HCT116 (cell line): ENCODE measurements at regions not wholly inside any gene's neighbourhood (a gene's known extent, or its start where the extent isn't known, plus 50 kb on each side); places are given as distances from the start of the nearest gene placed in this dataset.

Experiments used
- ATAC-seq: fragments of 200-7000 bp; cut with Tn5 transposase; 2 replicates; pipeline ENCODE4 v1.9.1; 2020; ENCODE audit warnings: mild to moderate bottlenecking, moderate library complexity
- BruUV-seq: library from RNA; stranded (reverse); fragments of 400-500 nt; replicated peaks from 2 replicates; lab custom pipeline; 2021; lab: Mats Ljungman, UMichigan
- CTCF ChIA-PET: fragments of 300-600 bp; sonication (Branson Sonifier 250); formaldehyde crosslinking; loops from one replicate; lab custom pipeline; 2021; ENCODE audit warnings: antibody characterized with exemption; lab: Charles Lee
- POLR2A ChIA-PET: fragments of 300-600, 350-600 bp; sonication (Branson Sonifier 250); formaldehyde crosslinking; loops from one replicate; lab custom pipeline; 2021; ENCODE audit warnings: antibody characterized with exemption; lab: Charles Lee
- RAD21 ChIA-PET, 2 experiments: fragments of 300-600 bp; sonication (Branson Sonifier 250); formaldehyde crosslinking; loops; one replicate each; lab custom pipeline; 2023; ENCODE audit warnings: low total read pairs in 2 of 2; ENCODE audit not compliant: uncharacterized antibody in 2 of 2, unreplicated experiment in 2 of 2, low non-redundant PET in 1 of 2; lab: Charles Lee
- DNase-seq: peaks from one replicate; pipeline ENCODE4 v3.0.0-alpha.2; 2010; ENCODE audit warnings: low read depth, low spot score
- H2AFZ ChIP-seq: fragments of 200-600 bp; shearing (Covaris generic), sonication (generic); 2 replicates; pipeline ENCODE4 v1.6.1; 2017; ENCODE audit warnings: low read depth, mixed run types, mixed read lengths, antibody characterized with exemption, low read length; ENCODE audit not compliant: poor library complexity, severe bottlenecking
- H3K27ac ChIP-seq: 2 replicates; pipeline ENCODE4 v1.5.1; 2012; ENCODE audit warnings: low read depth, low read length
- H3K27me3 ChIP-seq: fragments of 200-600 bp; sonication (generic); 2 replicates; pipeline ENCODE4 v1.6.1; 2016; ENCODE audit warnings: mixed run types, low read length, mixed read lengths; ENCODE audit not compliant: insufficient read depth
- H3K36me3 ChIP-seq, 2 experiments: fragments of 200-500 bp in 1 of 2; fragments of 200-600 bp in 1 of 2; sonication (Bioruptor generic) in 1 of 2; sonication (generic) in 1 of 2; 2 replicates each; pipeline versions ENCODE4 v1.5.1 to v1.6.1; 2014 to 2016; ENCODE audit warnings: low read length in 2 of 2, inconsistent platforms in 1 of 2, mixed read lengths in 1 of 2, mixed run types in 1 of 2; ENCODE audit not compliant: insufficient read depth in 2 of 2, control insufficient read depth in 1 of 2
- H3K4me1 ChIP-seq, 2 experiments: fragments of 200-600 bp in 1 of 2; sonication (generic) in 1 of 2; 2 replicates each; pipeline versions ENCODE4 v1.5.1 to v1.6.1; 2012 to 2017; ENCODE audit warnings: low read length in 2 of 2, inconsistent platforms in 1 of 2, mild to moderate bottlenecking in 1 of 2, mixed read lengths in 1 of 2, mixed run types in 1 of 2, moderate library complexity in 1 of 2; ENCODE audit not compliant: insufficient read depth in 2 of 2, control insufficient read depth in 1 of 2
- H3K4me2 ChIP-seq: fragments of 200-600 bp; sonication (generic); 2 replicates; pipeline ENCODE4 v1.6.1; 2017; ENCODE audit warnings: mixed run types, low read length, mixed read lengths
- H3K4me3 ChIP-seq, 2 experiments: fragments of 200-600 bp in 1 of 2; sonication (generic) in 1 of 2; replicated peaks in 1 of 2; 2 replicates each; pipeline ENCODE4 v1.5.1; 2011 to 2016; ENCODE audit warnings: low read length in 2 of 2, control low read depth in 1 of 2, low read depth in 1 of 2, mild to moderate bottlenecking in 1 of 2, mixed read lengths in 1 of 2, mixed run types in 1 of 2
- H3K79me2 ChIP-seq: fragments of 200-600 bp; sonication (generic); 2 replicates; pipeline ENCODE4 v1.6.1; 2017; ENCODE audit warnings: mild to moderate bottlenecking, mixed run types, low read length, moderate library complexity, mixed read lengths; ENCODE audit not compliant: insufficient read depth
- H3K9ac ChIP-seq: fragments of 200-600 bp; sonication (generic); 2 replicates; pipeline ENCODE4 v1.6.1; 2016; ENCODE audit warnings: low read length, mixed read lengths
- H3K9me2 ChIP-seq: fragments of 200-600 bp; sonication (generic), shearing (Covaris generic); 2 replicates; pipeline ENCODE4 v1.6.1; 2017; ENCODE audit warnings: mixed run types, mild to moderate bottlenecking, moderate library complexity; ENCODE audit not compliant: insufficient read depth
- H3K9me3 ChIP-seq, 2 experiments: fragments of 200-500 bp in 1 of 2; fragments of 200-600 bp in 1 of 2; sonication (Bioruptor generic) in 1 of 2; sonication (generic) in 1 of 2; 2 replicates each; pipeline ENCODE4 v1.6.1; 2014 to 2017; ENCODE audit warnings: low read length in 2 of 2, mixed read lengths in 2 of 2, inconsistent platforms in 1 of 2, low read depth in 1 of 2, mild to moderate bottlenecking in 1 of 2, mixed run types in 1 of 2, moderate library complexity in 1 of 2; ENCODE audit not compliant: control insufficient read depth in 1 of 2, insufficient read depth in 1 of 2
- H4K20me1 ChIP-seq: fragments of 200-600 bp; sonication (generic), shearing (Covaris generic); 2 replicates; pipeline ENCODE4 v1.6.1; 2017; ENCODE audit warnings: mixed run types, mild to moderate bottlenecking, moderate library complexity; ENCODE audit not compliant: insufficient read depth
- EGR1 ChIP-seq: IDR thresholded peaks from 2 replicates; pipeline ENCODE4 v1.6.1; 2012; ENCODE audit warnings: low read depth
- EZH2 ChIP-seq: fragments of 200-600 bp; sonication (generic); IDR thresholded peaks from 2 replicates; pipeline ENCODE4 v1.6.1; 2017; ENCODE audit warnings: antibody characterized with exemption, mixed run types
- RAD21 ChIP-seq: IDR thresholded peaks from 2 replicates; pipeline ENCODE4 v1.6.1; 2012; ENCODE audit warnings: low read depth, mild to moderate bottlenecking
- SRF ChIP-seq: IDR thresholded peaks from 2 replicates; pipeline ENCODE4 v1.6.1; 2012; ENCODE audit warnings: low read depth
- YY1 ChIP-seq: IDR thresholded peaks from 2 replicates; pipeline ENCODE4 v1.6.1; 2011; ENCODE audit warnings: low read length, low read depth, moderate library complexity, mild to moderate bottlenecking; ENCODE audit not compliant: insufficient replicate concordance; ENCODE audit errors: extremely low read depth
- ZFX ChIP-seq: fragments of 450-650 bp; IDR thresholded peaks from 2 replicates; pipeline ENCODE4 v1.6.1; 2017
- ZNF274 ChIP-seq: fragments of 200-500 bp; sonication (Bioruptor generic); IDR thresholded peaks from 2 replicates; pipeline ENCODE4 v1.6.1; 2014; ENCODE audit warnings: mild to moderate bottlenecking, low read depth, low read length, inconsistent platforms
- intact Hi-C: fragments of 100-400 bp; cut with micrococcal nuclease; formaldehyde crosslinking; loops from 2 replicates; pipeline ENCODE4 v1.10.0; 2022
- TF ChIP-seq, protein P1 (sequence below): IDR thresholded peaks from 2 replicates; pipeline ENCODE4 v1.6.1; 2012
- TF ChIP-seq, protein P2 (sequence below): IDR thresholded peaks from 2 replicates; pipeline ENCODE4 v1.6.1; 2012; ENCODE audit warnings: low read depth
- TF ChIP-seq, protein P3 (sequence below): IDR thresholded peaks from 2 replicates; pipeline ENCODE4 v1.6.1; 2012
- TF ChIP-seq, protein P4 (sequence below): IDR thresholded peaks from 2 replicates; pipeline ENCODE4 v1.6.1; 2011; ENCODE audit warnings: mild to moderate bottlenecking, low read length, moderate library complexity; ENCODE audit not compliant: insufficient replicate concordance; ENCODE audit errors: extremely low read depth

DNA sequence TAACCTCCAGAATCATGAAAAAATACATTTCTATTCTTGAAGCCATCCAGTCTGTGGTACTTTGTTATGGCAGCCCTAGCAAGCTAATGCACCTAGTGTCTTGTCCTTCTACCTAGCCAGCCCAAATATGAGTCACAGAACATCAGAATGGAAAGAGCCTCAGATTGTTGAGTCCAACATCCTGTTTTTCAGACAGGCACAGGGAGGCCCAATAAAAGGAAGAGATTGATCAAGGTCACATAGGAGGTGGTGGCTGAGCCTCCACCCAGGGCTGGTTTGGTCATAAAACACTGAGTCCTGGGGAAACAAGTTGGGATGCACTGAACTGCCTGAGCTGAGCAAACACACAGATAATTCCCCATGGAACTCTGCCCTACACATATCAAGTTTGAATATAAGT, 195.5 kb downstream of the TTC32 start:
- no peaks in the 10 kb centered on the region for H3K36me3 ChIP-seq
- H3K9ac ChIP-seq = no peak overlapping the region
- no peak overlapping the region for H3K27ac ChIP-seq
- ChIA-PET RAD21 (no interaction called here), CTCF (no interaction called here), POLR2A (no interaction called here)
- no peaks in the 10 kb centered on the region for H3K9me3 ChIP-seq
- H3K27me3 ChIP-seq = no peaks in the 10 kb centered on the region; the same call in 1 of the 2 replicates
- peaks cover 0 to 3% of the 10 kb centered on the region in 2 experiments; a peak in 2 of 4 replicates for H3K4me1 ChIP-seq
- no peak overlapping the region for H3K4me3 ChIP-seq
- no TSS peak for BruUV-seq
- H3K79me2 ChIP-seq = no peaks in the 10 kb centered on the region
- no peaks in the 10 kb centered on the region; the same call in 1 of the 2 replicates for H3K9me2 ChIP-seq
- ATAC-seq = no peak
- H4K20me1 ChIP-seq = no peaks in the 10 kb centered on the region
- no peak overlapping the region for H3K4me2 ChIP-seq
- intact Hi-C loops = no loop called here
- no peak overlapping the region for H2AFZ ChIP-seq
- no peak for TF ChIP-seq ZNF274
- TF ChIP-seq SRF = no peak
- TF ChIP-seq, protein P1, sequence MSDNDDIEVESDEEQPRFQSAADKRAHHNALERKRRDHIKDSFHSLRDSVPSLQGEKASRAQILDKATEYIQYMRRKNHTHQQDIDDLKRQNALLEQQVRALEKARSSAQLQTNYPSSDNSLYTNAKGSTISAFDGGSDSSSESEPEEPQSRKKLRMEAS = no peak
- TF ChIP-seq RAD21 = no peak
- no peak for TF ChIP-seq EZH2
- TF ChIP-seq, protein P2, sequence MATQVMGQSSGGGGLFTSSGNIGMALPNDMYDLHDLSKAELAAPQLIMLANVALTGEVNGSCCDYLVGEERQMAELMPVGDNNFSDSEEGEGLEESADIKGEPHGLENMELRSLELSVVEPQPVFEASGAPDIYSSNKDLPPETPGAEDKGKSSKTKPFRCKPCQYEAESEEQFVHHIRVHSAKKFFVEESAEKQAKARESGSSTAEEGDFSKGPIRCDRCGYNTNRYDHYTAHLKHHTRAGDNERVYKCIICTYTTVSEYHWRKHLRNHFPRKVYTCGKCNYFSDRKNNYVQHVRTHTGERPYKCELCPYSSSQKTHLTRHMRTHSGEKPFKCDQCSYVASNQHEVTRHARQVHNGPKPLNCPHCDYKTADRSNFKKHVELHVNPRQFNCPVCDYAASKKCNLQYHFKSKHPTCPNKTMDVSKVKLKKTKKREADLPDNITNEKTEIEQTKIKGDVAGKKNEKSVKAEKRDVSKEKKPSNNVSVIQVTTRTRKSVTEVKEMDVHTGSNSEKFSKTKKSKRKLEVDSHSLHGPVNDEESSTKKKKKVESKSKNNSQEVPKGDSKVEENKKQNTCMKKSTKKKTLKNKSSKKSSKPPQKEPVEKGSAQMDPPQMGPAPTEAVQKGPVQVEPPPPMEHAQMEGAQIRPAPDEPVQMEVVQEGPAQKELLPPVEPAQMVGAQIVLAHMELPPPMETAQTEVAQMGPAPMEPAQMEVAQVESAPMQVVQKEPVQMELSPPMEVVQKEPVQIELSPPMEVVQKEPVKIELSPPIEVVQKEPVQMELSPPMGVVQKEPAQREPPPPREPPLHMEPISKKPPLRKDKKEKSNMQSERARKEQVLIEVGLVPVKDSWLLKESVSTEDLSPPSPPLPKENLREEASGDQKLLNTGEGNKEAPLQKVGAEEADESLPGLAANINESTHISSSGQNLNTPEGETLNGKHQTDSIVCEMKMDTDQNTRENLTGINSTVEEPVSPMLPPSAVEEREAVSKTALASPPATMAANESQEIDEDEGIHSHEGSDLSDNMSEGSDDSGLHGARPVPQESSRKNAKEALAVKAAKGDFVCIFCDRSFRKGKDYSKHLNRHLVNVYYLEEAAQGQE = no peak
- TF ChIP-seq ZFX = no peak
- TF ChIP-seq, protein P3, sequence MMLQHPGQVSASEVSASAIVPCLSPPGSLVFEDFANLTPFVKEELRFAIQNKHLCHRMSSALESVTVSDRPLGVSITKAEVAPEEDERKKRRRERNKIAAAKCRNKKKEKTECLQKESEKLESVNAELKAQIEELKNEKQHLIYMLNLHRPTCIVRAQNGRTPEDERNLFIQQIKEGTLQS = no peak
- no peak for TF ChIP-seq EGR1
- TF ChIP-seq, protein P4, sequence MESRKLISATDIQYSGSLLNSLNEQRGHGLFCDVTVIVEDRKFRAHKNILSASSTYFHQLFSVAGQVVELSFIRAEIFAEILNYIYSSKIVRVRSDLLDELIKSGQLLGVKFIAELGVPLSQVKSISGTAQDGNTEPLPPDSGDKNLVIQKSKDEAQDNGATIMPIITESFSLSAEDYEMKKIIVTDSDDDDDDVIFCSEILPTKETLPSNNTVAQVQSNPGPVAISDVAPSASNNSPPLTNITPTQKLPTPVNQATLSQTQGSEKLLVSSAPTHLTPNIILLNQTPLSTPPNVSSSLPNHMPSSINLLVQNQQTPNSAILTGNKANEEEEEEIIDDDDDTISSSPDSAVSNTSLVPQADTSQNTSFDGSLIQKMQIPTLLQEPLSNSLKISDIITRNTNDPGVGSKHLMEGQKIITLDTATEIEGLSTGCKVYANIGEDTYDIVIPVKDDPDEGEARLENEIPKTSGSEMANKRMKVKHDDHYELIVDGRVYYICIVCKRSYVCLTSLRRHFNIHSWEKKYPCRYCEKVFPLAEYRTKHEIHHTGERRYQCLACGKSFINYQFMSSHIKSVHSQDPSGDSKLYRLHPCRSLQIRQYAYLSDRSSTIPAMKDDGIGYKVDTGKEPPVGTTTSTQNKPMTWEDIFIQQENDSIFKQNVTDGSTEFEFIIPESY = no peak
- no peak for TF ChIP-seq YY1
- no peak for DNase-seq
